ENCODE measurements at regions not wholly inside any gene's neighbourhood (a gene's known extent, or its start where the extent isn't known, plus 50 kb on each side); places are given as distances from the start of the nearest gene placed in this dataset.

- DNase-seq (ENCODE audit: low read depth in 6 of 9, low spot score in 9 of 9), result no peak
- Histone ChIP-seq H3K36me3 (ENCODE audit: control insufficient read depth in 2 of 2, insufficient read depth in 2 of 2, low read length in 1 of 2) (no peaks in the 10 kb centered on the region), H3K27ac (ENCODE audit: low read depth in 1 of 2, low read length in 1 of 2) (no peak overlapping the region), H3K4me1 (ENCODE audit: control insufficient read depth in 2 of 2, insufficient read depth in 2 of 2, low read length in 2 of 2) (no peaks in the 10 kb centered on the region), H3K9me3 (ENCODE audit: control insufficient read depth in 2 of 2, insufficient read depth in 1 of 2, low read length in 1 of 2) (no peaks in the 10 kb centered on the region), H3K27me3 (ENCODE audit: control insufficient read depth in 2 of 2, insufficient read depth in 1 of 2, low read length in 1 of 2) (no peaks in the 10 kb centered on the region), H3K4me3 (ENCODE audit: low read length in 2 of 2) (no peak overlapping the region)
- 94% methylated on average over 2 of the region's 2 CpGs for WGBS
Measured at GRCh38 chr1:221175249-221175648, 296.0 kb downstream of the HLX start.

- no peaks in the 10 kb centered on the region for H3K9me3 ChIP-seq (ENCODE audit: control insufficient read depth in 2 of 2, insufficient read depth in 1 of 2, low read length in 1 of 2)
- 95% methylated on average over 1 of the region's 1 CpG for whole genome bisulfite sequencing
- H3K36me3 ChIP-seq (ENCODE audit: control insufficient read depth in 2 of 2, insufficient read depth in 2 of 2, low read length in 1 of 2), result no peaks in the 10 kb centered on the region
- no peaks in the 10 kb centered on the region for H3K27me3 ChIP-seq (ENCODE audit: control insufficient read depth in 2 of 2, insufficient read depth in 1 of 2, low read length in 1 of 2)
- H3K27ac ChIP-seq (ENCODE audit: low read depth in 1 of 2, low read length in 1 of 2), result no peak overlapping the region
- no peak for DNase-seq (ENCODE audit: low read depth in 6 of 9, low spot score in 9 of 9)
- H3K4me3 ChIP-seq (ENCODE audit: low read length in 2 of 2), result no peak overlapping the region
- H3K4me1 ChIP-seq (ENCODE audit: control insufficient read depth in 2 of 2, insufficient read depth in 2 of 2, low read length in 2 of 2), result no peaks in the 10 kb centered on the region
Measured at GRCh38 chr1:221180704-221181368, 301.6 kb downstream of the HLX start.

- 64% methylated on average over 4 of the region's 4 CpGs for WGBS
- Histone ChIP-seq H3K4me3 (ENCODE audit: low read length in 2 of 2) (no peak overlapping the region), H3K4me1 (ENCODE audit: control insufficient read depth in 2 of 2, insufficient read depth in 2 of 2, low read length in 2 of 2) (no peaks in the 10 kb centered on the region), H3K9me3 (ENCODE audit: control insufficient read depth in 2 of 2, insufficient read depth in 1 of 2, low read length in 1 of 2) (no peaks in the 10 kb centered on the region), H3K27ac (ENCODE audit: low read depth in 1 of 2, low read length in 1 of 2) (no peak overlapping the region), H3K27me3 (ENCODE audit: control insufficient read depth in 2 of 2, insufficient read depth in 1 of 2, low read length in 1 of 2) (no peaks in the 10 kb centered on the region), H3K36me3 (ENCODE audit: control insufficient read depth in 2 of 2, insufficient read depth in 2 of 2, low read length in 1 of 2) (no peaks in the 10 kb centered on the region)
- DNase-seq (ENCODE audit: low read depth in 6 of 9, low spot score in 9 of 9), result no peak
Measured at GRCh38 chr1:221182791-221183533, 303.7 kb downstream of the HLX start.

GRCh38 chr1:221184131-221184794 is 305.0 kb downstream of the HLX start:
- DNase-seq (ENCODE audit: low read depth in 6 of 9, low spot score in 9 of 9), result no peak
- Histone ChIP-seq H3K4me3 (ENCODE audit: low read length in 2 of 2) (no peak overlapping the region), H3K36me3 (ENCODE audit: control insufficient read depth in 2 of 2, insufficient read depth in 2 of 2, low read length in 1 of 2) (no peaks in the 10 kb centered on the region), H3K9me3 (ENCODE audit: control insufficient read depth in 2 of 2, insufficient read depth in 1 of 2, low read length in 1 of 2) (no peaks in the 10 kb centered on the region), H3K27me3 (ENCODE audit: control insufficient read depth in 2 of 2, insufficient read depth in 1 of 2, low read length in 1 of 2) (no peaks in the 10 kb centered on the region), H3K27ac (ENCODE audit: low read depth in 1 of 2, low read length in 1 of 2) (no peak overlapping the region), H3K4me1 (ENCODE audit: control insufficient read depth in 2 of 2, insufficient read depth in 2 of 2, low read length in 2 of 2) (no peaks in the 10 kb centered on the region)
- WGBS, result 65% methylated on average over 3 of the region's 3 CpGs

- no peaks in the 10 kb centered on the region for H3K27me3 ChIP-seq (ENCODE audit: control insufficient read depth in 2 of 2, insufficient read depth in 1 of 2, low read length in 1 of 2)
- no peaks in the 10 kb centered on the region for H3K9me3 ChIP-seq (ENCODE audit: control insufficient read depth in 2 of 2, insufficient read depth in 1 of 2, low read length in 1 of 2)
- no peaks in the 10 kb centered on the region for H3K36me3 ChIP-seq (ENCODE audit: control insufficient read depth in 2 of 2, insufficient read depth in 2 of 2, low read length in 1 of 2)
- no peak overlapping the region for H3K27ac ChIP-seq (ENCODE audit: low read depth in 1 of 2, low read length in 1 of 2)
- no peaks in the 10 kb centered on the region for H3K4me1 ChIP-seq (ENCODE audit: control insufficient read depth in 2 of 2, insufficient read depth in 2 of 2, low read length in 2 of 2)
- WGBS, result 90% methylated on average over 1 of the region's 1 CpG
- H3K4me3 ChIP-seq (ENCODE audit: low read length in 2 of 2), result no peak overlapping the region
- no peak for DNase-seq (ENCODE audit: low read depth in 6 of 9, low spot score in 9 of 9)
Measured at GRCh38 chr1:221187174-221187573, 307.9 kb downstream of the HLX start.

GRCh38 chr1:221188458-221188857 is 309.2 kb downstream of the HLX start:
- H3K27me3 ChIP-seq (ENCODE audit: control insufficient read depth in 2 of 2, insufficient read depth in 1 of 2, low read length in 1 of 2), result no peaks in the 10 kb centered on the region
- WGBS, result 96% methylated on average over 3 of the region's 3 CpGs
- no peaks in the 10 kb centered on the region for H3K36me3 ChIP-seq (ENCODE audit: control insufficient read depth in 2 of 2, insufficient read depth in 2 of 2, low read length in 1 of 2)
- no peak overlapping the region for H3K27ac ChIP-seq (ENCODE audit: low read depth in 1 of 2, low read length in 1 of 2)
- H3K4me3 ChIP-seq (ENCODE audit: low read length in 2 of 2), result no peak overlapping the region
- no peak for DNase-seq (ENCODE audit: low read depth in 6 of 9, low spot score in 9 of 9)
- no peaks in the 10 kb centered on the region for H3K9me3 ChIP-seq (ENCODE audit: control insufficient read depth in 2 of 2, insufficient read depth in 1 of 2, low read length in 1 of 2)
- H3K4me1 ChIP-seq (ENCODE audit: control insufficient read depth in 2 of 2, insufficient read depth in 2 of 2, low read length in 2 of 2), result no peaks in the 10 kb centered on the region

GRCh38 chr1:221190249-221190648 is 311.0 kb downstream of the HLX start:
- H3K4me3 ChIP-seq (ENCODE audit: low read length in 2 of 2), result no peak overlapping the region
- H3K36me3 ChIP-seq (ENCODE audit: control insufficient read depth in 2 of 2, insufficient read depth in 2 of 2, low read length in 1 of 2), result no peaks in the 10 kb centered on the region
- no peaks in the 10 kb centered on the region for H3K9me3 ChIP-seq (ENCODE audit: control insufficient read depth in 2 of 2, insufficient read depth in 1 of 2, low read length in 1 of 2)
- H3K27me3 ChIP-seq (ENCODE audit: control insufficient read depth in 2 of 2, insufficient read depth in 1 of 2, low read length in 1 of 2), result no peaks in the 10 kb centered on the region
- no peak for DNase-seq (ENCODE audit: low read depth in 6 of 9, low spot score in 9 of 9)
- H3K27ac ChIP-seq (ENCODE audit: low read depth in 1 of 2, low read length in 1 of 2), result no peak overlapping the region
- H3K4me1 ChIP-seq (ENCODE audit: control insufficient read depth in 2 of 2, insufficient read depth in 2 of 2, low read length in 2 of 2), result no peaks in the 10 kb centered on the region
- 64% methylated on average over 2 of the region's 2 CpGs for WGBS

GRCh38 chr1:221192055-221192454 is 312.8 kb downstream of the HLX start:
- no peaks in the 10 kb centered on the region for H3K36me3 ChIP-seq (ENCODE audit: control insufficient read depth in 2 of 2, insufficient read depth in 2 of 2, low read length in 1 of 2)
- no peak for DNase-seq (ENCODE audit: low read depth in 6 of 9, low spot score in 9 of 9)
- H3K27ac ChIP-seq (ENCODE audit: low read depth in 1 of 2, low read length in 1 of 2), result no peak overlapping the region
- H3K9me3 ChIP-seq (ENCODE audit: control insufficient read depth in 2 of 2, insufficient read depth in 1 of 2, low read length in 1 of 2), result no peaks in the 10 kb centered on the region
- H3K4me3 ChIP-seq (ENCODE audit: low read length in 2 of 2), result no peak overlapping the region
- 94% methylated on average over 1 of the region's 1 CpG for WGBS
- H3K27me3 ChIP-seq (ENCODE audit: control insufficient read depth in 2 of 2, insufficient read depth in 1 of 2, low read length in 1 of 2), result no peaks in the 10 kb centered on the region
- no peaks in the 10 kb centered on the region for H3K4me1 ChIP-seq (ENCODE audit: control insufficient read depth in 2 of 2, insufficient read depth in 2 of 2, low read length in 2 of 2)

- no peaks in the 10 kb centered on the region for H3K27me3 ChIP-seq (ENCODE audit: control insufficient read depth in 2 of 2, insufficient read depth in 1 of 2, low read length in 1 of 2)
- no peak for DNase-seq (ENCODE audit: low read depth in 6 of 9, low spot score in 9 of 9)
- H3K4me1 ChIP-seq (ENCODE audit: control insufficient read depth in 2 of 2, insufficient read depth in 2 of 2, low read length in 2 of 2), result no peaks in the 10 kb centered on the region
- no peak overlapping the region for H3K27ac ChIP-seq (ENCODE audit: low read depth in 1 of 2, low read length in 1 of 2)
- H3K9me3 ChIP-seq (ENCODE audit: control insufficient read depth in 2 of 2, insufficient read depth in 1 of 2, low read length in 1 of 2), result no peaks in the 10 kb centered on the region
- no peaks in the 10 kb centered on the region for H3K36me3 ChIP-seq (ENCODE audit: control insufficient read depth in 2 of 2, insufficient read depth in 2 of 2, low read length in 1 of 2)
- H3K4me3 ChIP-seq (ENCODE audit: low read length in 2 of 2), result no peak overlapping the region
Measured at GRCh38 chr1:221200464-221200863, 321.2 kb downstream of the HLX start.
